ENCODE measurements at regions not wholly inside any gene's neighbourhood (a gene's known extent, or its start where the extent isn't known, plus 50 kb on each side); places are given as distances from the start of the nearest gene placed in this dataset.

DNA sequence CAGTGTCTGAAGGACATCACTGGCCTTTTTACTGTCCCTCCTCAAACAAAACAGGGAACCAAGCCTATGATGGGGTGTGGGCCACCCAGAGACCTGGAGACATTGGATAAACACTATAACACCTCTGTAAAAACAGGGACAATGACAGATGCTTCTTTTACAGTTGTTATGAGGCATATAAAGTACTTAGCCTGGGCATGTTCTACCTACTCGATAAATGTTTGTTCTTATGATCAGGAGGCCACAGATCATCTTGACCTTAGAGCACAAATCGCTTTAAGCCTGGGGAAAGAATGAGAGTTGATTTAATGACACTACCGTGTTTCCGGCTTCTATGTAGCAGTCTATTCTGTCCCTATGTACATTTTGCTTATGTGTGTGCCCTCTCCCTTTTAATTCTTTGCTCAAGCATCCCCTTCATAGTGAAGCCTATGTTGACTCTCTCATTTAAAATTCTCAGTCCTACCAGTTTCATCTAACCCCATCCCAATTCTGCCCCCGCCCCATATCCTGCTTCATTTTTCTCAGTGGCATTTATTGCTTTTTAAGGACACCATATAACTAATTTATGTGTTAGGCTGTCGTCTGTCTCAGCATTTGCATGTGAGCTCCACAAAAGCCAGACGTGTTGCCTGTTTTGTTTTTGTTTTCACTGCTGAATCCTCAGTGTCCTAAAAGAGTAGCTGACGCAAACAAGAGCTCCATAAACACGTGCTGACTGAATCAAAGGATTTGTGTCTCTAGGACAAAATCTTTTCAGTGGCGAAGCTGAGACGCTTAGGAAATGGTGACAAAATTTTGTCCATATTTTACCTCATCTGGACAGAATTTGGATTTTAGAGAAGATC lies 182.3 kb upstream of the ST6GAL2 start:
- TF ChIP-seq, protein P1, sequence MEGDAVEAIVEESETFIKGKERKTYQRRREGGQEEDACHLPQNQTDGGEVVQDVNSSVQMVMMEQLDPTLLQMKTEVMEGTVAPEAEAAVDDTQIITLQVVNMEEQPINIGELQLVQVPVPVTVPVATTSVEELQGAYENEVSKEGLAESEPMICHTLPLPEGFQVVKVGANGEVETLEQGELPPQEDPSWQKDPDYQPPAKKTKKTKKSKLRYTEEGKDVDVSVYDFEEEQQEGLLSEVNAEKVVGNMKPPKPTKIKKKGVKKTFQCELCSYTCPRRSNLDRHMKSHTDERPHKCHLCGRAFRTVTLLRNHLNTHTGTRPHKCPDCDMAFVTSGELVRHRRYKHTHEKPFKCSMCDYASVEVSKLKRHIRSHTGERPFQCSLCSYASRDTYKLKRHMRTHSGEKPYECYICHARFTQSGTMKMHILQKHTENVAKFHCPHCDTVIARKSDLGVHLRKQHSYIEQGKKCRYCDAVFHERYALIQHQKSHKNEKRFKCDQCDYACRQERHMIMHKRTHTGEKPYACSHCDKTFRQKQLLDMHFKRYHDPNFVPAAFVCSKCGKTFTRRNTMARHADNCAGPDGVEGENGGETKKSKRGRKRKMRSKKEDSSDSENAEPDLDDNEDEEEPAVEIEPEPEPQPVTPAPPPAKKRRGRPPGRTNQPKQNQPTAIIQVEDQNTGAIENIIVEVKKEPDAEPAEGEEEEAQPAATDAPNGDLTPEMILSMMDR (IDR thresholded peaks at IDR 0.05), result no peak
- Histone ChIP-seq H3K27ac (no peak overlapping the region), H3K4me3 (no peak overlapping the region)
- DNase-seq (ENCODE audit: low spot score), result no peak

DNA sequence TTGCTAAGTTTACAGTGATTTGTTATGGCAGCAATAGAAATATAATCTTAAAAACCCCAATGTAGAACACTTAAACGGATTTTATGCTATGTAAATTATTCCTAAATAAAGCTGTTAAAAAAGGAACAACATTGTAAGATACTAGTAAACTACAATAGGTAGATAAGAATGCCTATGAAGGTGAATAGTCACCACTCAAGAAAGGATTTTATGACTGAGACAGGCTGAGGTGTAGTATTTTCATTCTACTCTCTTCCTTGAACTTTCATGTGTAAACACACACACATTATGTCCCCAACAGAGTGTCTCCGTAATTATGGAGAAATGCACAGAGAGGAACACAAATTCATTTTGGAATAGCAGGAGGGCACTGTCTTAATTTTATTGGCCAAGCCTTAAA lies 183.9 kb upstream of the ST6GAL2 start:
- TF ChIP-seq, protein P1 (IDR thresholded peaks at IDR 0.05), result no peak
- DNase-seq (ENCODE audit: low spot score), result no peak
- Histone ChIP-seq H3K4me3 (no peak overlapping the region), H3K27ac (no peak overlapping the region)

DNA sequence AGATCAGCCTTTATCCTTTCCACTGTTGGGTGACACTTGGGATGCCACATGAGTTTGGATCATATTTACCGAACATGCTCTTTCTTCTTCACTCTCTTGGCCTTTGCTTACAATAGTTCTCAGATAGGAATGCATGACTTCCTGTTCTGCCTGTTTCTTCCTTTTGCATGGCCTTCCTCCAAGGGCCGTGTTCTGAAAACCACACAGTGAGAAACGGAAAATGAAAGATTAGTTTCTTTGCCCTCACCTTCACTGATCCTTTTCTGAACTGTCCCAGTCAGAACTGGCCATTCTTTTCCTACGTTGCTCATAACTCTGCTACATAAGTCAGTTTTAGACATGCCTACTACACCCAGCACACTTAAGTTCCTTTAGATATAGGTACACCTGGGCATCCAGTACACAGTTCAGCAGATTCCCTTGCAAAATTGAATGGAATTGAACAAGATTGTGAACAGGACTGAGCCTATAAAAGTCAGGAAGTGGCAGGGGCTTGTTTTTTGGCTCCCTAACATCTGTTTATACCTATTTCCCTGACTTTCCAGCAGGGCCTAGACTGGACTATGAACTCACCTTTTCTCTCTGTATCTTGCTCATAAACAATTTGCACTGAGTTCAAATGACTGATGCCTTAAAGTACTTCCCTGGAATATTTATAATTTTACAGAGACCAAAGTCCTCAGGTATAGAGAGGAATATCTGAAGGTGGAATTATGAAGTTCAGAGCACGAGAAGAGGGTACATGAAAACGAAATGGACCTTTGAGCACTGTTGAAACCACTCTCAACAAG lies 186.4 kb upstream of the ST6GAL2 start:
- Histone ChIP-seq H3K4me3 (no peak overlapping the region), H3K27ac (no peak overlapping the region)
- DNase-seq (ENCODE audit: low spot score), result no peak
- TF ChIP-seq, protein P1 (IDR thresholded peaks at IDR 0.05), result no peak

- TF ChIP-seq, protein P1 (IDR thresholded peaks at IDR 0.05), result no peak
- Histone ChIP-seq H3K27ac (no peak overlapping the region), H3K4me3 (no peak overlapping the region)
- no peak for DNase-seq (ENCODE audit: low spot score)
These were observed 192.6 kb upstream of the ST6GAL2 start for GRCh38 chr2:107078584-107078983.

DNA sequence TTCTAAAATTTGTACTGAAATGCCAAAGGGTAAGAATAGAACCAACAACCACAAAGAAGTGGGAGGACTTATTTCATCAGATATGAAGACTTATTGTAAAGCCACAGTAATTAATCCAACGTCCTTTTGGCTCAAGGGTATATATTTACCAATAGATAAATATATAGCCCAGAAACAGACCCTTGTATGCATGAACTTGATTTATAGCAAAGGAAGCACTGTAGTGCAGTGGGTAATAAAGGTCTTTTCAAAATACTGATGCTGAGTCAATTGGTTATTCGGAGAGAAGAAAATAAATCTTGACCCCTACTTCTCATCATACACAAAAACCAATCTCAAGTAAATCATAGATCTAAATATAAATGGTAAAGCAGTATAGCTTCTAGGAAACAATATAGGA lies 200.5 kb upstream of the ST6GAL2 start:
- TF ChIP-seq, protein P1 (IDR thresholded peaks at IDR 0.05), result no peak
- no peak for DNase-seq (ENCODE audit: low spot score)
- Histone ChIP-seq H3K4me3 (no peak overlapping the region), H3K27ac (no peak overlapping the region)

DNA sequence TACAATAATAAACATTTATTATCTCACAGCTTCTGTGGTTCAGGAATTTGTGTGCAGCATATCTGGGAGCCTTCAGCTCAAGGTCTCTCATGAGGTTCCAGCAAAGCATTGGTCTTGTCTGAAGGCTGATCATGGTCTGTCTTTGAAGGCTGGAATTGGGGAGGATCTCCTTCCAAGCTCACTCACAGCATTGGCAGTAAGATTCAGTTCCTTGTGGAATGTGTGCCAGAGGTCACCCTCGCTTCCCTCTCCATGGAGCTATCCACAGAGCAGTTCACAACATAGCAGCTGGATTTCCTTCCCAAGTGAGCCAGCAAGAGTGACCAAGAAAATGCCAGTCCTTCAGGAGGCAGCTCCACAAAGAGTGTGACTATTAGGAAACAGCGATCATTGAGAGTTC lies 202.2 kb upstream of the ST6GAL2 start:
- H3K4me3 ChIP-seq, result no peak overlapping the region
- TF ChIP-seq, protein P1 (IDR thresholded peaks at IDR 0.05), result no peak
- no peak overlapping the region for H3K27ac ChIP-seq
- DNase-seq (ENCODE audit: low spot score), result no peak
